ENCODE measurements at regions not wholly inside any gene's neighbourhood (a gene's known extent, or its start where the extent isn't known, plus 50 kb on each side); places are given as distances from the start of the nearest gene placed in this dataset.

GRCh38 chr4:155592179-155592937, 74.3 kb upstream of the GUCY1A1 start:
- DNase-seq (ENCODE audit: low read depth): peak; percentile 82
- no peak overlapping the region for H3K4me3 ChIP-seq (ENCODE audit: control insufficient read depth, low read depth, low read length)
- no peak for TF ChIP-seq CTCF (conservative IDR thresholded peaks at IDR 0.05; ENCODE audit: control insufficient read depth, insufficient read depth, low read depth, low read length)

GRCh38 chr4:155591738-155592143, 74.9 kb upstream of the GUCY1A1 start:
- H3K4me3 ChIP-seq (ENCODE audit: control insufficient read depth, low read depth, low read length): no peak overlapping the region
- TF ChIP-seq CTCF (conservative IDR thresholded peaks at IDR 0.05; ENCODE audit: control insufficient read depth, insufficient read depth, low read depth, low read length): no peak
- DNase-seq (ENCODE audit: low read depth): no peak

GRCh38 chr4:155590796-155591585, 75.7 kb upstream of the GUCY1A1 start:
- TF ChIP-seq CTCF (conservative IDR thresholded peaks at IDR 0.05; ENCODE audit: control insufficient read depth, insufficient read depth, low read depth, low read length): no peak
- no peak for DNase-seq (ENCODE audit: low read depth)
- H3K4me3 ChIP-seq (ENCODE audit: control insufficient read depth, low read depth, low read length): no peak overlapping the region

- no peak for DNase-seq (ENCODE audit: low read depth)
- no peak overlapping the region for H3K4me3 ChIP-seq (ENCODE audit: control insufficient read depth, low read depth, low read length)
- no peak for TF ChIP-seq CTCF (conservative IDR thresholded peaks at IDR 0.05; ENCODE audit: control insufficient read depth, insufficient read depth, low read depth, low read length)
Measured at GRCh38 chr4:155588437-155588836, 78.2 kb upstream of the GUCY1A1 start.

- no peak for DNase-seq (ENCODE audit: low read depth)
- no peak overlapping the region for H3K4me3 ChIP-seq (ENCODE audit: control insufficient read depth, low read depth, low read length)
- no peak for TF ChIP-seq CTCF (conservative IDR thresholded peaks at IDR 0.05; ENCODE audit: control insufficient read depth, insufficient read depth, low read depth, low read length)
Measured at GRCh38 chr4:155587766-155588165, 78.9 kb upstream of the GUCY1A1 start.

- H3K4me3 ChIP-seq (ENCODE audit: control insufficient read depth, low read depth, low read length): no peak overlapping the region
- TF ChIP-seq CTCF (conservative IDR thresholded peaks at IDR 0.05; ENCODE audit: control insufficient read depth, insufficient read depth, low read depth, low read length): no peak
- peak; percentile 71 for DNase-seq (ENCODE audit: low read depth)
Measured at GRCh38 chr4:155582971-155583437, 83.6 kb upstream of the GUCY1A1 start.
